CD4-positive, alpha-beta memory T cell (primary cell): ENCODE measurements at regions not wholly inside any gene's neighbourhood (a gene's known extent, or its start where the extent isn't known, plus 50 kb on each side); places are given as distances from the start of the nearest gene placed in this dataset.

ENCODE experiments used
- CTCF ChIA-PET: fragments of 350-600 bp; sonication (Branson Sonifier 250); formaldehyde crosslinking; loops from one replicate; lab custom pipeline; 2021; ENCODE audit warnings: inconsistent platforms; ENCODE audit not compliant: partially characterized antibody; lab: Charles Lee
- POLR2A ChIA-PET: fragments of 350-600 bp; sonication (Branson Sonifier 250); formaldehyde crosslinking; loops from one replicate; lab custom pipeline; 2021; ENCODE audit not compliant: partially characterized antibody; lab: Charles Lee
- DNase-seq, 5 donors: peaks; one replicate each; pipeline versions ENCODE4 v3.0.0 to v3.0.0-alpha.2; 2020 to 2022; ENCODE audit warnings: mixed read lengths in 1 of 5
- H3K27ac ChIP-seq: one replicate; pipeline ENCODE4 v1.7.0; 2013; ENCODE audit warnings: low read depth, low read length
- H3K27me3 ChIP-seq: 2 replicates; pipeline ENCODE4 v1.7.0; 2013; ENCODE audit warnings: mild to moderate bottlenecking, low read length, moderate library complexity; ENCODE audit not compliant: insufficient read depth
- H3K36me3 ChIP-seq: 2 replicates; pipeline ENCODE4 v1.7.0; 2013; ENCODE audit warnings: mild to moderate bottlenecking, low read length, moderate library complexity; ENCODE audit not compliant: insufficient read depth
- H3K4me1 ChIP-seq: 2 replicates; pipeline ENCODE4 v1.7.0; 2013; ENCODE audit warnings: mild to moderate bottlenecking, low read length, moderate library complexity; ENCODE audit not compliant: insufficient read depth
- H3K4me3 ChIP-seq, 2 donors: one replicate each; pipeline ENCODE4 v1.7.0; 2013; ENCODE audit warnings: low read length in 2 of 2, mild to moderate bottlenecking in 1 of 2
- H3K9me3 ChIP-seq, 2 donors: one replicate each; pipeline ENCODE4 v1.7.0; 2013; ENCODE audit warnings: low read length in 2 of 2, control low read depth in 1 of 2; ENCODE audit not compliant: control insufficient read depth in 1 of 2
- H3K27ac Mint-ChIP-seq, 7 donors: one replicate each; pipeline ENCODE4 v1.8.0; 2020 to 2021; ENCODE audit warnings: mixed read lengths in 7 of 7, mild to moderate bottlenecking in 6 of 7, inconsistent platforms in 3 of 7, moderate library complexity in 3 of 7
- H3K27me3 Mint-ChIP-seq, 2 donors: one replicate each; pipeline ENCODE4 v1.8.0; 2020 to 2021; ENCODE audit warnings: mixed read lengths in 2 of 2
- H3K36me3 Mint-ChIP-seq, 2 donors: one replicate each; pipeline ENCODE4 v1.8.0; 2020 to 2021; ENCODE audit warnings: mixed read lengths in 2 of 2, inconsistent platforms in 1 of 2, mild to moderate bottlenecking in 1 of 2
- H3K4me1 Mint-ChIP-seq, 4 donors: one replicate each; pipeline ENCODE4 v1.8.0; 2020 to 2021; ENCODE audit warnings: mixed read lengths in 4 of 4, mild to moderate bottlenecking in 1 of 4
- H3K4me3 Mint-ChIP-seq, 8 donors: one replicate each; pipeline ENCODE4 v1.8.0; 2020 to 2021; ENCODE audit warnings: mixed read lengths in 8 of 8, mild to moderate bottlenecking in 7 of 8, moderate library complexity in 6 of 8, inconsistent platforms in 3 of 8
- H3K9me3 Mint-ChIP-seq, 8 donors: one replicate each; pipeline ENCODE4 v1.8.0; 2020 to 2021; ENCODE audit warnings: mixed read lengths in 8 of 8, mild to moderate bottlenecking in 5 of 8, inconsistent platforms in 3 of 8, moderate library complexity in 1 of 8
- intact Hi-C: fragments of 100-400 bp; cut with micrococcal nuclease; formaldehyde crosslinking; loops from one replicate; pipeline ENCODE4 v1.15.1; 2023

DNA sequence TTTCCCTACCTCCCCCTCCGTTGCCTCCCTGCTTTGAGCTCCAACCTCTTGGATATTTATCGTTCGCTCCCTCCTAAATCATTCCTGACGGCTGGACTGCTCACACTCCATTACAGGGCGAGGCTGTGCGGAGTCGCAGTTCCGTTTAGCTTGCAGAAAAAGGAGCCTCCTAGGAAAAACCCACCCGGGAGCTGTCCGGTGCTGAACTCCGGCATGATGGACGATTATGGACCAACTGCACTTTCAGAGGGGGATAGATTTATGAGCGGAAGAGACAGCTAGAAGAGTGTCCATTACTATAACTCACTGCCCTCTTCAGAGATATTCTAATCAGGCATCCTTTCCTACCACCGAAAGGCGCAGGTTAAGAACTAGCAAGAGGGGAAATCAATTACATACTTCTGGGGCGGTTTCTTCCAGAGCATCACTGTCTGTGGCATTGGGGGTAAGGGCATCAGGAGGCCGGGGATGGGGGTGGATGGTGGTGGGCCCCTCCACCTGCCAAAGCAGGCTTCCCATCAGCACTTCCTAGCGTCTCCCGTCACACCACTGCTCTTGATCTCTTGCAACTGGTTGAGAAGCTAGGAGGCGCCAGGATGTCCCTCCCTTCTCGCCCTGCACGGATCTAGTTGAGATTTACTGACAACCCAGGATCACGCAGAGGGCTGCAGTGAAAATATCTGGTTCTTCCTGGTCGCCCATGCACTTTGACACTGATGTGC lies 251.2 kb downstream of the ENGASE start:
- no peak for DNase-seq
- no peaks in the 10 kb centered on the region for H3K9me3 ChIP-seq
- Mint-ChIP-seq H3K4me1 (no peaks in the 10 kb centered on the region), H3K27ac (no peak overlapping the region), H3K9me3 (peaks cover 0 to 2% (median 0%) of the 10 kb centered on the region in 8 donors), H3K36me3 (no peaks in the 10 kb centered on the region), H3K4me3 (no peak overlapping the region), H3K27me3 (peaks cover 38 to 42% of the 10 kb centered on the region in 2 donors)
- H3K36me3 ChIP-seq: no peaks in the 10 kb centered on the region
- no peaks in the 10 kb centered on the region for H3K27me3 ChIP-seq
- intact Hi-C loops: no loop called here
- H3K4me1 ChIP-seq: no peaks in the 10 kb centered on the region
- H3K4me3 ChIP-seq: no peak overlapping the region
- no peak overlapping the region for H3K27ac ChIP-seq
- ChIA-PET CTCF (no interaction called here), POLR2A (no interaction called here)

- Mint-ChIP-seq H3K9me3 (peaks cover 0 to 2% (median 0%) of the 10 kb centered on the region in 8 donors), H3K27ac (no peak overlapping the region), H3K36me3 (no peaks in the 10 kb centered on the region), H3K4me1 (no peaks in the 10 kb centered on the region), H3K4me3 (no peak overlapping the region), H3K27me3 (peaks cover 30 to 39% of the 10 kb centered on the region in 2 donors)
- intact Hi-C loops: no loop called here
- Histone ChIP-seq H3K27ac (no peak overlapping the region), H3K36me3 (no peaks in the 10 kb centered on the region), H3K4me3 (no peak overlapping the region), H3K4me1 (no peaks in the 10 kb centered on the region), H3K9me3 (no peaks in the 10 kb centered on the region), H3K27me3 (no peaks in the 10 kb centered on the region)
- ChIA-PET CTCF (no interaction called here), POLR2A (no interaction called here)
- DNase-seq: no peak
These were observed 249.6 kb downstream of the ENGASE start for GRCh38 chr17:79324194-79324593.

- Mint-ChIP-seq H3K27me3 (peaks cover 29 to 36% of the 10 kb centered on the region in 2 donors), H3K4me3 (no peak overlapping the region), H3K36me3 (no peaks in the 10 kb centered on the region), H3K9me3 (peaks cover 0 to 2% (median 0%) of the 10 kb centered on the region in 8 donors), H3K27ac (no peak overlapping the region), H3K4me1 (no peaks in the 10 kb centered on the region)
- intact Hi-C loops: no loop called here
- no peak for DNase-seq
- H3K27me3 ChIP-seq: no peaks in the 10 kb centered on the region
- no peaks in the 10 kb centered on the region for H3K36me3 ChIP-seq
- no peaks in the 10 kb centered on the region for H3K4me1 ChIP-seq
- no peaks in the 10 kb centered on the region for H3K9me3 ChIP-seq
- ChIA-PET POLR2A (no interaction called here), CTCF (interaction anchor here (1.3 kb wide), 1 partner anchor 77 kb away, joined by 3 read pairs; no protein-coding TSS in a partner anchor)
- no peak overlapping the region for H3K27ac ChIP-seq
- H3K4me3 ChIP-seq: no peak overlapping the region
These were observed 248.9 kb downstream of the ENGASE start for GRCh38 chr17:79323566-79323965.

GRCh38 chr17:79322211-79323123 lies 247.8 kb downstream of the ENGASE start:
- ChIA-PET CTCF (interaction anchor here (1.3 kb wide), 1 partner anchor 78 kb away, joined by 3 read pairs; no protein-coding TSS in a partner anchor), POLR2A (no interaction called here)
- no peak overlapping the region for H3K4me3 Mint-ChIP-seq
- no peak overlapping the region for H3K4me3 ChIP-seq
- DNase-seq: no peak
- H3K36me3 Mint-ChIP-seq: no peaks in the 10 kb centered on the region
- H3K4me1 ChIP-seq: no peaks in the 10 kb centered on the region
- H3K27me3 ChIP-seq: no peaks in the 10 kb centered on the region
- intact Hi-C loops: no loop called here
- H3K27ac Mint-ChIP-seq: no peak overlapping the region
- no peaks in the 10 kb centered on the region for H3K36me3 ChIP-seq
- H3K27ac ChIP-seq: no peak overlapping the region
- H3K27me3 Mint-ChIP-seq: peaks cover 29 to 38% of the 10 kb centered on the region in 2 donors
- H3K9me3 Mint-ChIP-seq: peaks cover 0 to 2% (median 0%) of the 10 kb centered on the region in 8 donors
- no peaks in the 10 kb centered on the region for H3K9me3 ChIP-seq
- no peaks in the 10 kb centered on the region for H3K4me1 Mint-ChIP-seq

- Histone ChIP-seq H3K4me1 (no peaks in the 10 kb centered on the region), H3K4me3 (no peak overlapping the region), H3K36me3 (no peaks in the 10 kb centered on the region), H3K27ac (no peak overlapping the region), H3K9me3 (no peaks in the 10 kb centered on the region), H3K27me3 (no peaks in the 10 kb centered on the region)
- intact Hi-C loops: no loop called here
- CTCF ChIA-PET: no interaction called here
- peaks cover 0 to 2% (median 0%) of the 10 kb centered on the region in 8 donors for H3K9me3 Mint-ChIP-seq
- no peaks in the 10 kb centered on the region for H3K36me3 Mint-ChIP-seq
- POLR2A ChIA-PET: interaction anchor here (1.0 kb wide), 1 partner anchor 7 kb away, joined by 3 read pairs; no protein-coding TSS in a partner anchor
- H3K27me3 Mint-ChIP-seq: peaks cover 25 to 41% of the 10 kb centered on the region in 2 donors
- no peak overlapping the region for H3K4me3 Mint-ChIP-seq
- no peaks in the 10 kb centered on the region for H3K4me1 Mint-ChIP-seq
- H3K27ac Mint-ChIP-seq: no peak overlapping the region
- no peak for DNase-seq
These were observed 245.7 kb downstream of the ENGASE start for GRCh38 chr17:79320331-79320730.

DNA sequence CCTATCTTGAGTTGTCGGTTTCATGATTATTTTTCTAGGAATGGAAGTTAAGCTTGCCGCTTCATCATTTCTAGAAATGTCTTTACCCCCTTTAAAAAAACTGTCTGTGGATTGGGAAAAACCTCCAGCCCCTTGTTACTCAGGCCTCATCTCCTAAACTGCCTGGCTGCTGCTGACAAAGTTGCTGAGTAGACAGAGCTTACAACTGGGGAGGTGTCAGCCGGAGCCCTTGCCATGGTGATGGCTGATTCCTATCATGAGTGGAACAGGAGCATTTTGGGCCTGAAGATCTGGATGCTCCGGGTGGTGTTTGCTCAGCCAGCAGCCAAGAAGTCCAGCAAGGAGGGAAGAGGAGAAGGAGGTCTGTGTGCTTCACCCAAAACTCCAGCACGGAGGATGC lies 243.3 kb downstream of the ENGASE start:
- POLR2A ChIA-PET: no interaction called here

GRCh38 chr17:79316805-79317204 lies 242.2 kb downstream of the ENGASE start:
- no peak overlapping the region for H3K27ac Mint-ChIP-seq
- Histone ChIP-seq H3K4me3 (no peak overlapping the region), H3K4me1 (no peaks in the 10 kb centered on the region), H3K36me3 (no peaks in the 10 kb centered on the region), H3K27me3 (no peaks in the 10 kb centered on the region), H3K27ac (no peak overlapping the region), H3K9me3 (no peaks in the 10 kb centered on the region)
- H3K27me3 Mint-ChIP-seq: peaks cover 26 to 41% of the 10 kb centered on the region in 2 donors
- no peaks in the 10 kb centered on the region for H3K4me1 Mint-ChIP-seq
- no peaks in the 10 kb centered on the region for H3K36me3 Mint-ChIP-seq
- POLR2A ChIA-PET: no interaction called here
- H3K4me3 Mint-ChIP-seq: no peak overlapping the region
- CTCF ChIA-PET: no interaction called here
- no peaks in the 10 kb centered on the region for H3K9me3 Mint-ChIP-seq
- DNase-seq: no peak
- intact Hi-C loops: no loop called here

More for the DNA sequence above, 243.3 kb downstream of the ENGASE start:
- Mint-ChIP-seq H3K4me3 (no peak overlapping the region), H3K36me3 (no peaks in the 10 kb centered on the region), H3K9me3 (no peaks in the 10 kb centered on the region), H3K27me3 (peaks cover 26 to 45% of the 10 kb centered on the region in 2 donors), H3K27ac (no peak overlapping the region), H3K4me1 (no peaks in the 10 kb centered on the region)
- CTCF ChIA-PET: no interaction called here
- Histone ChIP-seq H3K27me3 (no peaks in the 10 kb centered on the region), H3K36me3 (no peaks in the 10 kb centered on the region), H3K9me3 (no peaks in the 10 kb centered on the region), H3K4me1 (no peaks in the 10 kb centered on the region), H3K27ac (no peak overlapping the region), H3K4me3 (no peak overlapping the region)
- DNase-seq: no peak
- intact Hi-C loops: no loop called here
